Left ventricle myocardium superior (tissue), 1 donor: ENCODE measurements at regions not wholly inside any gene's neighbourhood (a gene's known extent, or its start where the extent isn't known, plus 50 kb on each side); places are given as distances from the start of the nearest gene placed in this dataset.

Experiments used
- ATAC-seq: fragments of 200-7000 bp; cut with Tn5 transposase; one replicate; pipeline ENCODE4 v1.9.1; 2020; ENCODE audit warnings: mild to moderate bottlenecking, moderate library complexity
- DNase-seq: peaks from one replicate; pipeline ENCODE4 v3.0.0-alpha.2; 2020
- intact Hi-C: fragments of 100-400 bp; cut with micrococcal nuclease; formaldehyde crosslinking; loops from one replicate; pipeline ENCODE4 v1.11.0; 2022
- donor health status: DM: no; HTN: yes; CAD: no; lungs with severe emphysema.

- DNase-seq (no peak), ATAC-seq (no peak)
- intact Hi-C loops = no loop called here
Measured at GRCh38 chr6:134531188-134531551, 213.3 kb upstream of the SGK1 start.

GRCh38 chr6:134529921-134530320, 212.0 kb upstream of the SGK1 start:
- DNase-seq (no peak), ATAC-seq (no peak)
- intact Hi-C loops = no loop called here

GRCh38 chr6:134529305-134529704, 211.4 kb upstream of the SGK1 start:
- ATAC-seq = no peak
- no peak for DNase-seq
- intact Hi-C loops = no loop called here

DNA sequence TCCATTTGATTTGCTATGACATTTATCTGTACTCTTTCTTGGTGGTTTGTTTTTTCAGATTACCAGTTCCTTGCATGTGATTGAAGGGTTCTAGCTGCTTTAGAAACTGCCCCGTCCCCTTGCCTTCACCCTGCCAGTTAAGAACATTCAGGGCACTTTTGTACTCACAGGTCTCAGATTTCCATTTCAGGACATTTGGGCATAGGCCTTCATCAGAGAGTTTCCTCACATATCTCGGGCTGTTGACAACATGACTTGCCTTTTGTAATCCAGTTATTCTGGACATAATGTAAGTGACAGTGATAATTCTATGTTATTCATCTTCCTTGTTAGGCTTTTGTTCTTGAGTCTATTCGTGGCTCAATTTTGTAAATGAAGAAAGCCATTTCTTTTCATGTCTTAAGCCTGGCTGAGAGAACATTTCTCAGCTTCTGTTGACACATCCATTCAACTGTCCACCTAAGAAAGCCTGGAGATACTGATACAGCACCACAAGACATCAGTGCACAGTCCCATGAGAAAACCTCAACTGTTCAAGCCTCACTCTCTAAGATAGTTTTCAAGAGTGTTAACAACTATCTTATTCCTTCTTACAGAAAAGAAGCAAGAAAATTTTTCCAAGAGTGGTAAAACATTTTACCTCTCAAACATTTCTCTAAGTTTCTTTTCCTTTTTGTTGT, 209.3 kb upstream of the SGK1 start:
- intact Hi-C loops = no loop called here
- ATAC-seq (no peak), DNase-seq (no peak)

GRCh38 chr6:134525190-134525868, 207.4 kb upstream of the SGK1 start:
- ATAC-seq (peak; percentile 63), DNase-seq (no peak)
- intact Hi-C loops = no loop called here

- DNase-seq = no peak
- no peak for ATAC-seq
- intact Hi-C loops = no loop called here
Measured at GRCh38 chr6:134523903-134524650, 206.2 kb upstream of the SGK1 start.

- intact Hi-C loops = no loop called here
- no peak for ATAC-seq
- DNase-seq = no peak
Measured at GRCh38 chr6:134523051-134523450, 205.1 kb upstream of the SGK1 start.

- intact Hi-C loops = no loop called here
- ATAC-seq (no peak), DNase-seq (no peak)
Measured at GRCh38 chr6:134521116-134521501, 203.2 kb upstream of the SGK1 start.

- ATAC-seq = no peak
- no peak for DNase-seq
- intact Hi-C loops = no loop called here
Measured at GRCh38 chr6:134520181-134521115, 202.5 kb upstream of the SGK1 start.

DNA sequence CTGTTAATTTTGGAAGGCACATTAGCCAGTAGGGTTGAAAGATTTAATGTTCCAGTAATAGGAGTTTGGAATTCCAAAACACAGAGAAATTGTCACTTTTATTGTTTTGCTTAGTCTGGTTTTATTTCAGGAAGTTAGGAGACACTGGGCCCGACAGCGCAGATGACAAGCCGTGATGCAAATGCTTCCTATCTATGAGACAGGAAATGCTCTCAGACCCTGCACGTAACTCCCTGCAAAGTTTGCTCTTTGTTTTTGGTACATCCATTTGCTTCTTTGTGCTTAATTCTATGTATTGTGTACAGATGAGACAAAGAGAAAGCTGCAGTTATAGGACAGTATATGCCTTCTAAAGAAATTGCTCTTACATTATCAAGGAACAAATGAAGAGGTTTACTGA, 201.6 kb upstream of the SGK1 start:
- intact Hi-C loops = no loop called here
- ATAC-seq (no peak), DNase-seq (peak; percentile 46)

GRCh38 chr6:134517868-134518267, 200.0 kb upstream of the SGK1 start:
- intact Hi-C loops = no loop called here
- ATAC-seq (no peak), DNase-seq (no peak)

DNA sequence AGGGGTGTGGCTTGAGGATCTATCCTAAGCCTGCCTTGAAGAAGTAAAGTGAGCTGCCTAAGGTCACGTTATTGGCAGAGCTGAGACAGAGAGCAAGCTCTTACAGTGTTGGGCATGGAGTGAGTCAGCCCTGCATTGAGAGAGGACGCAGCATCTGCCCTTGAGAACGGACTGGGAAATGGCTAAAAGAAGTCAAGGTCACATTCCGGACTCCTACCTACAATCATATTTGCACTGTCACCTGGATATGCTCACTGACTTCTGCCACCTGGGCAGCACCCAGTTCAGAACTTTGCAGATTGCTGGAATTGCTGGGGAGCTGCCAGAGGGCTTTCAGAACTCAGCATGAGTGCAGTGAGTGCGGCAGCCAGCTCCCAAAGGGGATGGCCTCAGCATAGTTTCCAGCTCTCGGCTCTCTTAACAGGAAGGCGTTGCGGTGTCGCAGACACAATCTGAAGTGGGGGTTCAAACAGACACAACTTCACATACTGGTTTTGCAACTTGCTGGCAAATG, 199.3 kb upstream of the SGK1 start:
- DNase-seq (peak; percentile 88), ATAC-seq (peak; percentile 97)
- intact Hi-C loops = no loop called here

DNA sequence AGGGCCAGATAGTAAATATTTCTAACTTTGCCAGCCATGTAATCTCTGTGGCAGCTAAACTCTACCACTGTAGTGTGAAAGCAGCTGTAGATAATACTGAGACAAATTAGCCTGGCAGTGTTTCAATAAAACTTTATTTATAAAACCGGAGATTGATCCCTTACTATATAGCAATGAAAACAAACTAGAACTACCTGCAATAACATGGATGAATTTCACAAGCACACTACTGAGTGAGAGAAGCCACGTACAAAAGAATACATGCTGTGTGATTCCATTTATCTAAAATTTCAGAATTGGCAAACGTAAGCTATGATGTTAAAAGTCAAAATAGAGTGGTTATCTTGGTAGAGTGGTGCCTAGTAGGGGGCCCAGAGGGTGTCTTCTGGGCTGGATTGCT, 198.7 kb upstream of the SGK1 start:
- intact Hi-C loops = no loop called here
- DNase-seq = no peak
- no peak for ATAC-seq

DNA sequence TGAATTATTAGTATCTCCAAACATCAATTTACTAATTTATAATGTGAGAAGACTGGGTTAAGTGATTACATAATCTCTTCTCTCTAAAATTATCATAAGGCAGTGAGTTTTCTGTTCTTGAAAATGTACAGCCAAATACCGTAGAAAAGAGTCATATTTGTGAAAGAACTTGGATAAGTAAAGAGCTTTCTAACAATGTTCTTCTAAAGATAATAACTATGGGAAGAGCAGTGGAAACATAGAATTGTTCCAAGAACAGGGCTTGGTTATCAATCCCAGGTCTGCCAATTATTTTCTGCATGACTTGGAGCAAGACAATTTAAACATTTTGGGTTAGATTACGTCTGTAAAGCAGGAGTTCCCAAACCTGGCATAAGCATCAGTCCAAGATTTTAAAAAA, 198.1 kb upstream of the SGK1 start:
- DNase-seq = no peak
- intact Hi-C loops = no loop called here

DNA sequence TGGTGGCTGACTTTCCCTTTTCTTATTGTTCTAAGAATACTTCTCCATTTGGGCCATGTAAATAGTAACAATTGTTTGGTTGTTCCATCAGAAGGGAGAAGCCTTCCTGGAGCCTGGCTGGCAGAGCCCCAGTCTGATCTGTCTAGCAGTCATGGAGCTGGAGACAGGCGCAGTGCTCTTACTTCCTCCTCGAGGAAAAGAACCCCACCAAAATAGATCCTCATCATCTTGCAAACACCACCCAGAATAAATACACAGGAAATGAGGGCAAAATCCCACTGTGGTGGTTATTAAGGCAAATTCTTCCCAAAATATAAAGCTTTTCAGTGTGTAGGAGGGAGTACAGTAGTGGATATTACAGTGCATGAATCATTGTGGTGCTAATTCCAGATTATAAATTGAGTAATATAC, 195.1 kb upstream of the SGK1 start:
- ATAC-seq = peak; percentile 47
- intact Hi-C loops = no loop called here

More for the DNA sequence above, 198.1 kb upstream of the SGK1 start:
- ATAC-seq = no peak

DNA sequence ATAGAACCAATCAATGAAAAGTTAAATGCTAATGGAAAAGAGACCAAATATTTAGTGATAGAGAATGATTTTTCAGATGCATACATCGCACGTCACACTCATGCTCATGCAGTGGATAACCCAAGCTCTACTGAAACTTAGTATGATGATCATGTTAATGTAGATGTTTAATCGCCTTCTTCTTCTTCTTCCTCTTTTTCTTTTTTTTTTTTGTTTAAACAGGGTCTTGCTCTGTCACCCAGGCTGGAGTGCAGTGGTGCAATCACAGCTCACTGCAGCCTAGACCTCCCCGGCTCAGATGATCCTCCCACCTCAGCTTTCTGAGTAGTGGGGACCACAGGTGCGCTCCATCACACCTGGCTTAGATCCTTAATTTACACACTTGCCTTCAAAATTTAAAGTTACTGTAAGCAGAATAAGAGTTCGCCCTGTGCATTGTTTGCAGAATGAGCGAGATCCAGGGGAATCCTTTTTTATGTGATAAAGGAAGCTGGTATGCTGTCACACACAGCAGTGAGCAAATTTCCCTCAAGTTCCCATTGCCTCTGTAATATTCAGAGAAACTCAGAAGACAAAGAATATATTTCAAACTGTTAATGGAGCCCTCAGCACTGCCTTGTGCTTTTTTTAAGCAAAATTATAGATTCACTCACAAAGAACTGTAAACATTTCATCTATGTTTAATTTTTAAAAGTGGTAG, 194.2 kb upstream of the SGK1 start:
- no peak for DNase-seq
- no peak for ATAC-seq
- intact Hi-C loops = no loop called here

More for the DNA sequence above, 195.1 kb upstream of the SGK1 start:
- peak; percentile 72 for DNase-seq

DNA sequence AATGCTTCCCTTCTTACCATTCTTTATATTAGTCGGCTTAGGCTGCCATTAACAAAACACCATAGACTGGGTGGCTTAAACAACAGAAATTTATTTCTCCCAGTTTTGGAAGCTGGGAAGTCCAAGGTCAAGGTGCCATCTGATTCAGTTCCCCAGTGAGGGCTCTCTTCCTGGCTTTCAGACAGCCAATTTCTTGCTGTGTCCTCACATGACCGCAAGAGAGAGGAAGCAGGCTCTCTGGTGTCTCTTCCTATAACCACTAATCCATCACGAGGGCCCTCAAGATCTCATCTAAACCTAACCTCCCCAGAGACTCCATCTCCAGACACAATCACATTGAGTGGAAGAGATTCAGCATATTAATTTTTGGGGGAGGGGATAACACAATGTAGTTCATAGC, 193.0 kb upstream of the SGK1 start:
- ATAC-seq (peak; percentile 47), DNase-seq (no peak)
- intact Hi-C loops = no loop called here

- DNase-seq (no peak), ATAC-seq (no peak)
- intact Hi-C loops = no loop called here
Measured at GRCh38 chr6:134510142-134510541, 192.2 kb upstream of the SGK1 start.
